WTC11 (cell line): ENCODE measurements at regions not wholly inside any gene's neighbourhood (a gene's known extent, or its start where the extent isn't known, plus 50 kb on each side); places are given as distances from the start of the nearest gene placed in this dataset.

Experiments used
- JUN ChIP-seq: sonication (generic); formaldehyde crosslinking; IDR thresholded peaks from 2 replicates; pipeline ENCODE4 v1.8.0; 2023; ENCODE audit warnings: mild to moderate bottlenecking, missing genetic modification reagents
- TF ChIP-seq, protein P1 (sequence below): sonication (generic); formaldehyde crosslinking; conservative IDR thresholded peaks from 2 replicates; pipeline ENCODE4 v1.8.1; 2023; ENCODE audit warnings: mild to moderate bottlenecking, low read depth, missing genetic modification reagents, moderate library complexity
- TF ChIP-seq, protein P2 (sequence below): fragments of 200-600 bp; IDR thresholded peaks from 2 replicates; pipeline ENCODE4 v1.8.0; 2022; ENCODE audit warnings: antibody characterized with exemption

DNA sequence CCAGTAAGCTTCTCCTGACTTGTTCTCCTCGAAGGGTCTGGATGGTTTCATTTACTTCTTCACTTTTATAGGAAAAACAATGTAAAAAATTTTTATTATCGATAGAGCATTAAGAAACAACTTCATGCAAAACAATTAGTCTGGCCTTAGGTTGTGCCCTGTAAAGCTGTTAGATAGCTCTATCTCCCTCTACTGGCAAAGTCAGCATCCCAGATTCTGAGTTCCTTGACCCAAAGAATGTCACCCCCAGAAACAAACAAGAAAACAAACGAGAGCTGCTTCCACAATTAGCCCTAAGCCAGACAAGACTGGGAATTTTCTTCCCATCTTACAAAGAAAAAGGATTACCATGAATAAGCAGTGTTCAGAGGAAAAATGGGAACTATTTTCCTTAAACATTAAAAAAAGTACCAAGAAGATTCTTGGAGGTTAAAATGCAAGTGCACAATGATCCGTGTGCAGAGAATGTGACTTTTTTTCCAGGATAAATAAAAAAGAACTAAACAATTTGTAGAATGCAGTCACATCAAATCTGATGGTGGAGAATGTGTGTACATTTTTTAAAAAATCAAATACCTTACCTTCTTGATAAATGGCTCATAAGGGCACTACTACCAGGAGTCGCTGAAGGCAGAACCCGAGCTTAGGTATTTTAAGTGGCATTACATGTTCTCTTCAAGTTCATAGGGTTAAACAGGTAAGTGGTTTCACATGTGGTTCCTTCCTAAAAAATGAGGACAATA lies 293.2 kb downstream of the FBXO8 start:
- TF ChIP-seq, protein P1, sequence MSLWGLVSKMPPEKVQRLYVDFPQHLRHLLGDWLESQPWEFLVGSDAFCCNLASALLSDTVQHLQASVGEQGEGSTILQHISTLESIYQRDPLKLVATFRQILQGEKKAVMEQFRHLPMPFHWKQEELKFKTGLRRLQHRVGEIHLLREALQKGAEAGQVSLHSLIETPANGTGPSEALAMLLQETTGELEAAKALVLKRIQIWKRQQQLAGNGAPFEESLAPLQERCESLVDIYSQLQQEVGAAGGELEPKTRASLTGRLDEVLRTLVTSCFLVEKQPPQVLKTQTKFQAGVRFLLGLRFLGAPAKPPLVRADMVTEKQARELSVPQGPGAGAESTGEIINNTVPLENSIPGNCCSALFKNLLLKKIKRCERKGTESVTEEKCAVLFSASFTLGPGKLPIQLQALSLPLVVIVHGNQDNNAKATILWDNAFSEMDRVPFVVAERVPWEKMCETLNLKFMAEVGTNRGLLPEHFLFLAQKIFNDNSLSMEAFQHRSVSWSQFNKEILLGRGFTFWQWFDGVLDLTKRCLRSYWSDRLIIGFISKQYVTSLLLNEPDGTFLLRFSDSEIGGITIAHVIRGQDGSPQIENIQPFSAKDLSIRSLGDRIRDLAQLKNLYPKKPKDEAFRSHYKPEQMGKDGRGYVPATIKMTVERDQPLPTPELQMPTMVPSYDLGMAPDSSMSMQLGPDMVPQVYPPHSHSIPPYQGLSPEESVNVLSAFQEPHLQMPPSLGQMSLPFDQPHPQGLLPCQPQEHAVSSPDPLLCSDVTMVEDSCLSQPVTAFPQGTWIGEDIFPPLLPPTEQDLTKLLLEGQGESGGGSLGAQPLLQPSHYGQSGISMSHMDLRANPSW (CRISPR knock-in tag): no peak
- TF ChIP-seq, protein P2, sequence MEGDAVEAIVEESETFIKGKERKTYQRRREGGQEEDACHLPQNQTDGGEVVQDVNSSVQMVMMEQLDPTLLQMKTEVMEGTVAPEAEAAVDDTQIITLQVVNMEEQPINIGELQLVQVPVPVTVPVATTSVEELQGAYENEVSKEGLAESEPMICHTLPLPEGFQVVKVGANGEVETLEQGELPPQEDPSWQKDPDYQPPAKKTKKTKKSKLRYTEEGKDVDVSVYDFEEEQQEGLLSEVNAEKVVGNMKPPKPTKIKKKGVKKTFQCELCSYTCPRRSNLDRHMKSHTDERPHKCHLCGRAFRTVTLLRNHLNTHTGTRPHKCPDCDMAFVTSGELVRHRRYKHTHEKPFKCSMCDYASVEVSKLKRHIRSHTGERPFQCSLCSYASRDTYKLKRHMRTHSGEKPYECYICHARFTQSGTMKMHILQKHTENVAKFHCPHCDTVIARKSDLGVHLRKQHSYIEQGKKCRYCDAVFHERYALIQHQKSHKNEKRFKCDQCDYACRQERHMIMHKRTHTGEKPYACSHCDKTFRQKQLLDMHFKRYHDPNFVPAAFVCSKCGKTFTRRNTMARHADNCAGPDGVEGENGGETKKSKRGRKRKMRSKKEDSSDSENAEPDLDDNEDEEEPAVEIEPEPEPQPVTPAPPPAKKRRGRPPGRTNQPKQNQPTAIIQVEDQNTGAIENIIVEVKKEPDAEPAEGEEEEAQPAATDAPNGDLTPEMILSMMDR: peak; percentile 37
- TF ChIP-seq JUN: no peak
